ENCODE measurements at regions not wholly inside any gene's neighbourhood (a gene's known extent, or its start where the extent isn't known, plus 50 kb on each side); places are given as distances from the start of the nearest gene placed in this dataset.

DNA sequence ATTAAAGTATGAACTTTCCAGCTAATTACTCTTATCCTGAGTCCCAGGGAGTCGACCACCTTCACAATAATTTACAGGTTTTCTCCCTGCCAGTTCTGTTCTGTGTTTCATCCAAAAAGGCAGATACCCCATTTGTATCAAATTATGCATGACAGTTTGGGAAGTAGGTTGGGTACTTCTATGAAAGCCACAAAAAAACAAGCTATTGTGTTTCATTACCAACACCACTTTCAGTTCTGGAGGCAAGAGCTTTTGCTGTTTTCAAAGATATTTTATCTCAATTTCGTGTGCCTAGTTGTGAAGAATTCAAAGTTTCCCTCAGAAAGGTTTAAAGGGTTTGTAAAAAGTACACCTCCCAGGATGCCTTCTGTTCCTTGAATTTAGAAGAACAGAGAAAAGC lies 557.4 kb downstream of the FLRT2 start:
- H3K27me3 ChIP-seq (replicated peaks; ENCODE audit: insufficient read depth, low read length) = no peaks in the 10 kb centered on the region
- peaks cover 33% of the 10 kb centered on the region for H3K4me1 ChIP-seq (ENCODE audit: low read length)
- peak; percentile 62 for DNase-seq
- no peaks in the 10 kb centered on the region for H3K9me2 ChIP-seq (replicated peaks; ENCODE audit: insufficient read depth, low read length)
- peak overlapping the region; percentile 55 for H3K4me2 ChIP-seq (ENCODE audit: low read depth, low read length)
- no peak overlapping the region for H3K4me3 ChIP-seq (ENCODE audit: low read length)
- H3K9ac ChIP-seq (ENCODE audit: low read length) = no peak overlapping the region
- H3K79me2 ChIP-seq (ENCODE audit: low read length) = no peaks in the 10 kb centered on the region
- H4K20me1 ChIP-seq (ENCODE audit: insufficient read depth, low read length) = no peaks in the 10 kb centered on the region
- no peak for TF ChIP-seq EZH2 (optimal IDR thresholded peaks at IDR 0.05; ENCODE audit: low read depth, low read length)
- TF ChIP-seq EZH2phosphoT487 (IDR thresholded peaks at IDR 0.05; ENCODE audit: low read length) = no peak
- TF ChIP-seq CTCF (IDR thresholded peaks at IDR 0.05; ENCODE audit: low read length) = no peak
- no peak overlapping the region for H2AFZ ChIP-seq (ENCODE audit: low read length)
- peak overlapping the region; percentile 77; the same call in 1 of the 2 replicates for H3K27ac ChIP-seq (ENCODE audit: low read length)
- no peaks in the 10 kb centered on the region; the same call in none of the 2 replicates for H3F3A ChIP-seq (ENCODE audit: insufficient read depth, low read length)
- H3K36me3 ChIP-seq (replicated peaks; ENCODE audit: insufficient read depth, low read length) = no peaks in the 10 kb centered on the region
- H3K9me3 ChIP-seq (replicated peaks; ENCODE audit: insufficient read depth, low read length) = no peaks in the 10 kb centered on the region

- no peaks in the 10 kb centered on the region for H3K79me2 ChIP-seq (ENCODE audit: low read length)
- H3K4me2 ChIP-seq (ENCODE audit: low read depth, low read length) = peak overlapping the region; percentile 55; the same call in 1 of the 2 replicates
- no peak overlapping the region for H2AFZ ChIP-seq (ENCODE audit: low read length)
- no peak for TF ChIP-seq EZH2phosphoT487 (IDR thresholded peaks at IDR 0.05; ENCODE audit: low read length)
- no peak for TF ChIP-seq EZH2 (optimal IDR thresholded peaks at IDR 0.05; ENCODE audit: low read depth, low read length)
- TF ChIP-seq CTCF (IDR thresholded peaks at IDR 0.05; ENCODE audit: low read length) = no peak
- no peak overlapping the region for H3K4me3 ChIP-seq (ENCODE audit: low read length)
- no peaks in the 10 kb centered on the region for H3K36me3 ChIP-seq (replicated peaks; ENCODE audit: insufficient read depth, low read length)
- no peak overlapping the region for H3K9ac ChIP-seq (ENCODE audit: low read length)
- H3K9me2 ChIP-seq (replicated peaks; ENCODE audit: insufficient read depth, low read length) = no peaks in the 10 kb centered on the region
- no peaks in the 10 kb centered on the region for H3K27me3 ChIP-seq (replicated peaks; ENCODE audit: insufficient read depth, low read length)
- no peaks in the 10 kb centered on the region for H3K9me3 ChIP-seq (replicated peaks; ENCODE audit: insufficient read depth, low read length)
- no peak for DNase-seq
- H3F3A ChIP-seq (ENCODE audit: insufficient read depth, low read length) = no peaks in the 10 kb centered on the region; the same call in none of the 2 replicates
- no peaks in the 10 kb centered on the region for H4K20me1 ChIP-seq (ENCODE audit: insufficient read depth, low read length)
- H3K27ac ChIP-seq (ENCODE audit: low read length) = peak overlapping the region; percentile 77; the same call in 1 of the 2 replicates
- peaks cover 33% of the 10 kb centered on the region for H3K4me1 ChIP-seq (ENCODE audit: low read length)
These were observed 557.0 kb downstream of the FLRT2 start for GRCh38 chr14:86086962-86087361.

DNA sequence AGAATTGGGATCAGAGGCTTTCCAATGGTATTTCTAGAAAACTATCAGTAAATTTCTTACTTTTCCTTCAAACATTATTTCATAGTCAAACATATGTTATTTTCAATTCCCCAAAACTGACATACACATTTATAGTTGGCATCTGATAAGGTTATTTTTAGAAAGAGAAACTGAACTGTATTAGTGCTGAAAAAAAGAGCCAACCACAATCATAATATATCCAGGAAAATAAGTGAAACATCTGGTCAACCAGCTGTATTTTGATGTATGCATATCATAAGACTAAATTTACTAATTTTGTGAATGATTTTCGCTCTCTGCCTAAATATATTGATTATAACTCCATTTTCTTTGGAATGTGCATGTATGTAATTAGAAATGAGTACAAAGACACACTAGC lies 554.2 kb downstream of the FLRT2 start:
- Histone ChIP-seq H3K36me3 (replicated peaks; ENCODE audit: insufficient read depth, low read length) (no peaks in the 10 kb centered on the region), H3K9me2 (replicated peaks; ENCODE audit: insufficient read depth, low read length) (no peaks in the 10 kb centered on the region), H2AFZ (ENCODE audit: low read length) (no peak overlapping the region), H3F3A (ENCODE audit: insufficient read depth, low read length) (no peaks in the 10 kb centered on the region; the same call in none of the 2 replicates), H3K27ac (ENCODE audit: low read length) (peak overlapping the region; percentile 44; the same call in 1 of the 2 replicates), H3K4me3 (ENCODE audit: low read length) (no peak overlapping the region), H4K20me1 (ENCODE audit: insufficient read depth, low read length) (no peaks in the 10 kb centered on the region), H3K9me3 (replicated peaks; ENCODE audit: insufficient read depth, low read length) (no peaks in the 10 kb centered on the region), H3K4me1 (ENCODE audit: low read length) (peaks cover 33% of the 10 kb centered on the region), H3K27me3 (replicated peaks; ENCODE audit: insufficient read depth, low read length) (no peaks in the 10 kb centered on the region), H3K9ac (ENCODE audit: low read length) (no peak overlapping the region), H3K4me2 (ENCODE audit: low read depth, low read length) (peak overlapping the region; percentile 38; the same call in 1 of the 2 replicates), H3K79me2 (ENCODE audit: low read length) (no peaks in the 10 kb centered on the region)
- DNase-seq = peak; percentile 50
- TF ChIP-seq EZH2 (optimal IDR thresholded peaks at IDR 0.05; ENCODE audit: low read depth, low read length) (no peak), CTCF (IDR thresholded peaks at IDR 0.05; ENCODE audit: low read length) (no peak), EZH2phosphoT487 (IDR thresholded peaks at IDR 0.05; ENCODE audit: low read length) (no peak)
